ENCODE measurements at regions not wholly inside any gene's neighbourhood (a gene's known extent, or its start where the extent isn't known, plus 50 kb on each side); places are given as distances from the start of the nearest gene placed in this dataset.

GRCh38 chr5:158397278-158397677 lies 538.3 kb upstream of the CLINT1 start:
- Histone ChIP-seq H4K20me1 (ENCODE audit: insufficient read depth, low read length) (no peaks in the 10 kb centered on the region), H3K79me2 (ENCODE audit: insufficient read depth, low read depth, low read length) (no peaks in the 10 kb centered on the region), H3K36me3 (ENCODE audit: insufficient read depth, low read length) (peaks cover 2% of the 10 kb centered on the region; the same call in 1 of the 2 replicates), H3K9me3 (ENCODE audit: low read length) (peaks cover 4% of the 10 kb centered on the region; the same call in 1 of the 2 replicates), H3K9me2 (ENCODE audit: insufficient read depth, low read length) (no peaks in the 10 kb centered on the region), H3K27ac (ENCODE audit: low read depth, low read length, poor library complexity, severe bottlenecking) (peak overlapping the region; percentile 95), H3K4me1 (ENCODE audit: insufficient read depth, low read length, poor library complexity, severe bottlenecking) (peaks cover 54% of the 10 kb centered on the region), H2AFZ (ENCODE audit: low read length) (no peak overlapping the region), H3K4me2 (ENCODE audit: low read length) (peak overlapping the region; percentile 53), H3K4me3 (ENCODE audit: low read depth, low read length, poor library complexity, severe bottlenecking) (no peak overlapping the region)
- TF ChIP-seq, protein P1, sequence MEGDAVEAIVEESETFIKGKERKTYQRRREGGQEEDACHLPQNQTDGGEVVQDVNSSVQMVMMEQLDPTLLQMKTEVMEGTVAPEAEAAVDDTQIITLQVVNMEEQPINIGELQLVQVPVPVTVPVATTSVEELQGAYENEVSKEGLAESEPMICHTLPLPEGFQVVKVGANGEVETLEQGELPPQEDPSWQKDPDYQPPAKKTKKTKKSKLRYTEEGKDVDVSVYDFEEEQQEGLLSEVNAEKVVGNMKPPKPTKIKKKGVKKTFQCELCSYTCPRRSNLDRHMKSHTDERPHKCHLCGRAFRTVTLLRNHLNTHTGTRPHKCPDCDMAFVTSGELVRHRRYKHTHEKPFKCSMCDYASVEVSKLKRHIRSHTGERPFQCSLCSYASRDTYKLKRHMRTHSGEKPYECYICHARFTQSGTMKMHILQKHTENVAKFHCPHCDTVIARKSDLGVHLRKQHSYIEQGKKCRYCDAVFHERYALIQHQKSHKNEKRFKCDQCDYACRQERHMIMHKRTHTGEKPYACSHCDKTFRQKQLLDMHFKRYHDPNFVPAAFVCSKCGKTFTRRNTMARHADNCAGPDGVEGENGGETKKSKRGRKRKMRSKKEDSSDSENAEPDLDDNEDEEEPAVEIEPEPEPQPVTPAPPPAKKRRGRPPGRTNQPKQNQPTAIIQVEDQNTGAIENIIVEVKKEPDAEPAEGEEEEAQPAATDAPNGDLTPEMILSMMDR (conservative IDR thresholded peaks at IDR 0.05; ENCODE audit: low read length): no peak
- no peak for TF ChIP-seq EZH2phosphoT487 (IDR thresholded peaks at IDR 0.05; ENCODE audit: borderline replicate concordance, low read depth, low read length)
- POLR2A ChIA-PET: interaction anchor here (0.8 to 1.8 kb wide), 4 partner anchors 9 to 112 kb away, joined by 3 to 5 read pairs (median 4); no protein-coding TSS in a partner anchor
- BruUV-seq (replicated peaks): no TSS peak
- intact Hi-C loops (cut with micrococcal nuclease; ENCODE audit: unreplicated experiment): loop anchor here (5.0 to 10.0 kb wide), 2 partner anchors 160 to 378 kb away; no protein-coding TSS in a partner anchor
- no peak for DNase-seq (ENCODE audit: low spot score)
- CTCF ChIA-PET (ENCODE audit: unreplicated experiment): interaction anchor here (0.9 kb wide), 1 partner anchor 27 kb away, joined by 3 read pairs; no protein-coding TSS in a partner anchor

DNA sequence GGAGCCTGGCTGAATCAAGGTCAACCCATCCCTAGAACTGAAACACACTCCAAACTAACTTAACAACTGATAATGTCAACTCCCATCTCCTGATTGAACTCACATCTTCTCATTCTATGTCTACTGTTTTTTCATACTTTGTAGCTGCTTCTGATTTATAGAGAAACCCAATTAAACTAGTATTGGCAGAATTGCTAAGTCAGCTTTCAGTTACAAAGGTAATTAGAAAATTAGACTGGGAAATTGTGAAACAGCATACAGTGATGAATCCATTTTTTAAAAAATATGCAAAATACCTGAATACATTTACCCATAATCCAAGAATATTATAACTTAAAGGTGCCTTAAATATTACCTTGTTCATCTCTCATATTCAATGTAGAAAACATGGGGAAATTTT lies 535.2 kb upstream of the CLINT1 start:
- Histone ChIP-seq H3K36me3 (ENCODE audit: insufficient read depth, low read length) (no peaks in the 10 kb centered on the region), H3K4me3 (ENCODE audit: low read depth, low read length, poor library complexity, severe bottlenecking) (no peak overlapping the region), H3K4me1 (ENCODE audit: insufficient read depth, low read length, poor library complexity, severe bottlenecking) (peaks cover 43% of the 10 kb centered on the region), H3K27ac (ENCODE audit: low read depth, low read length, poor library complexity, severe bottlenecking) (no peak overlapping the region), H2AFZ (ENCODE audit: low read length) (no peak overlapping the region), H3K4me2 (ENCODE audit: low read length) (no peak overlapping the region), H3K9me3 (ENCODE audit: low read length) (no peaks in the 10 kb centered on the region; the same call in 1 of the 2 replicates), H4K20me1 (ENCODE audit: insufficient read depth, low read length) (no peaks in the 10 kb centered on the region), H3K79me2 (ENCODE audit: insufficient read depth, low read depth, low read length) (no peaks in the 10 kb centered on the region), H3K9me2 (ENCODE audit: insufficient read depth, low read length) (no peaks in the 10 kb centered on the region)
- CTCF ChIA-PET (ENCODE audit: unreplicated experiment): no interaction called here
- intact Hi-C loops (cut with micrococcal nuclease; ENCODE audit: unreplicated experiment): loop anchor here (10.0 kb wide), 1 partner anchor 381 kb away; no protein-coding TSS in a partner anchor
- DNase-seq (ENCODE audit: low spot score): no peak
- TF ChIP-seq EZH2phosphoT487 (IDR thresholded peaks at IDR 0.05; ENCODE audit: borderline replicate concordance, low read depth, low read length): no peak
- TF ChIP-seq, protein P1 (conservative IDR thresholded peaks at IDR 0.05; ENCODE audit: low read length): no peak
- POLR2A ChIA-PET: no interaction called here
- no TSS peak for BruUV-seq (replicated peaks)

DNA sequence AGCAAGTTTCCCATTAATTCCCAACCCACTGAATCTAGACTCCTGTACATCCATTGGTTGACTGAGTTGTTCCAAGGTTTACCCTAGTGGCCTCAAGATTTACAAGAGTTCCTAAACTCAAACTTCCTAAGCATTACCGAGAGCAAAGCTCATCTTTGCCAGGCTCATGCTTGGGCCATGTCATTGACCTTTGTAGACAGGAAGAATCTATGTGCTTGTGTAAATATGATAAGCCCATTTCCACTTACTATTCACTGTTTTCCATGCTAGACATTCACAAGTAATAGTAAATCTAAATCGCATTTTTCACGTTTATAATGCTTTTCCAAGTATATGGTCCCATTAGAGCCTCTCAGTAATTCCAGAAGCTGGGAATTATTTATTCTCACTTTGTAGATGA lies 534.5 kb upstream of the CLINT1 start:
- no peak for TF ChIP-seq EZH2phosphoT487 (IDR thresholded peaks at IDR 0.05; ENCODE audit: borderline replicate concordance, low read depth, low read length)
- TF ChIP-seq, protein P1 (conservative IDR thresholded peaks at IDR 0.05; ENCODE audit: low read length): no peak

More for the DNA sequence above, 534.5 kb upstream of the CLINT1 start:
- Histone ChIP-seq H3K4me2 (ENCODE audit: low read length) (no peak overlapping the region), H3K9me3 (ENCODE audit: low read length) (no peaks in the 10 kb centered on the region; the same call in 1 of the 2 replicates), H2AFZ (ENCODE audit: low read length) (no peak overlapping the region), H3K79me2 (ENCODE audit: insufficient read depth, low read depth, low read length) (no peaks in the 10 kb centered on the region), H3K36me3 (ENCODE audit: insufficient read depth, low read length) (no peaks in the 10 kb centered on the region), H3K4me3 (ENCODE audit: low read depth, low read length, poor library complexity, severe bottlenecking) (no peak overlapping the region), H3K9me2 (ENCODE audit: insufficient read depth, low read length) (no peaks in the 10 kb centered on the region), H3K4me1 (ENCODE audit: insufficient read depth, low read length, poor library complexity, severe bottlenecking) (peaks cover 38% of the 10 kb centered on the region), H3K27ac (ENCODE audit: low read depth, low read length, poor library complexity, severe bottlenecking) (no peak overlapping the region), H4K20me1 (ENCODE audit: insufficient read depth, low read length) (no peaks in the 10 kb centered on the region)
- intact Hi-C loops (cut with micrococcal nuclease; ENCODE audit: unreplicated experiment): loop anchor here (10.0 kb wide), 1 partner anchor 381 kb away; no protein-coding TSS in a partner anchor
- ChIA-PET CTCF (ENCODE audit: unreplicated experiment) (no interaction called here), POLR2A (interaction anchor here (0.7 to 0.9 kb wide), 2 partner anchors 38 to 619 kb away, joined by 3 read pairs; no protein-coding TSS in a partner anchor)
- DNase-seq (ENCODE audit: low spot score): no peak
- BruUV-seq (replicated peaks): no TSS peak
